ENCODE measurements at regions not wholly inside any gene's neighbourhood (a gene's known extent, or its start where the extent isn't known, plus 50 kb on each side); places are given as distances from the start of the nearest gene placed in this dataset.

GRCh38 chr1:182735343-182735742 is 51.0 kb upstream of the RGS8 start:
- no peak for DNase-seq (ENCODE audit: low read depth in 3 of 3, low spot score in 2 of 3)

GRCh38 chr1:182739545-182739944 is 50.0 kb upstream of the NPL start:
- DNase-seq (ENCODE audit: low read depth in 3 of 3, low spot score in 2 of 3) = peak; percentile 12 to 55 (median 45)

Data from right renal cortex interstitium (tissue), 3 donors.